GM19468 (cell line): ENCODE measurements at regions not wholly inside any gene's neighbourhood (a gene's known extent, or its start where the extent isn't known, plus 50 kb on each side); places are given as distances from the start of the nearest gene placed in this dataset.

Experiments
- ATAC-seq: cut with Tn5 transposase; IDR thresholded peaks from one replicate; pipeline ENCODE4 v1.9.1; 2021; ENCODE audit warnings: mild to moderate bottlenecking, moderate library complexity, moderate number of reproducible peaks; ENCODE audit not compliant: unreplicated experiment; ENCODE audit errors: extremely low read depth

GRCh38 chr10:43900571-43900970 is 251.9 kb upstream of the ZNF32 start:
- ATAC-seq, result no peak

- no peak for ATAC-seq
Observed at GRCh38 chr10:43899224-43899959, 250.7 kb upstream of the ZNF32 start.

GRCh38 chr10:43898592-43898991 is 249.9 kb upstream of the ZNF32 start:
- ATAC-seq, result no peak

GRCh38 chr10:43897765-43898419 is 249.2 kb upstream of the ZNF32 start:
- no peak for ATAC-seq

- ATAC-seq, result no peak
Observed at GRCh38 chr10:43892062-43892770, 243.5 kb upstream of the ZNF32 start.

GRCh38 chr10:43891241-43891640 is 242.6 kb upstream of the ZNF32 start:
- ATAC-seq, result no peak

GRCh38 chr10:43890124-43890523 is 241.4 kb upstream of the ZNF32 start:
- no peak for ATAC-seq

- no peak for ATAC-seq
Observed at GRCh38 chr10:43888586-43888985, 239.9 kb upstream of the ZNF32 start.

- ATAC-seq, result no peak
Observed at GRCh38 chr10:43885842-43886241, 237.2 kb upstream of the ZNF32 start.

- ATAC-seq, result no peak
Observed at GRCh38 chr10:43885252-43885651, 236.6 kb upstream of the ZNF32 start.

GRCh38 chr10:43884501-43885105 is 235.9 kb upstream of the ZNF32 start:
- no peak for ATAC-seq

GRCh38 chr10:43882711-43883110 is 234.0 kb upstream of the ZNF32 start:
- ATAC-seq, result no peak

- ATAC-seq, result no peak
Observed at GRCh38 chr10:43881657-43882056, 233.0 kb upstream of the ZNF32 start.

GRCh38 chr10:43880160-43880559 is 231.5 kb upstream of the ZNF32 start:
- no peak for ATAC-seq

- ATAC-seq, result no peak
Observed at GRCh38 chr10:43879742-43880141, 231.1 kb upstream of the ZNF32 start.

- ATAC-seq, result no peak
Observed at GRCh38 chr10:43879162-43879561, 230.5 kb upstream of the ZNF32 start.

GRCh38 chr10:43878386-43878785 is 229.7 kb upstream of the ZNF32 start:
- ATAC-seq, result no peak

GRCh38 chr10:43876976-43877375 is 228.3 kb upstream of the ZNF32 start:
- no peak for ATAC-seq

- no peak for ATAC-seq
Observed at GRCh38 chr10:43874984-43875383, 226.3 kb upstream of the ZNF32 start.

- no peak for ATAC-seq
Observed at GRCh38 chr10:43873717-43874116, 225.0 kb upstream of the ZNF32 start.

- ATAC-seq, result no peak
Observed at GRCh38 chr10:43872644-43873043, 224.0 kb upstream of the ZNF32 start.
